ENCODE measurements at regions not wholly inside any gene's neighbourhood (a gene's known extent, or its start where the extent isn't known, plus 50 kb on each side); places are given as distances from the start of the nearest gene placed in this dataset.
A peak's percentile ranks its signal among the peaks of the same experiment; 100 is the strongest.

DNA sequence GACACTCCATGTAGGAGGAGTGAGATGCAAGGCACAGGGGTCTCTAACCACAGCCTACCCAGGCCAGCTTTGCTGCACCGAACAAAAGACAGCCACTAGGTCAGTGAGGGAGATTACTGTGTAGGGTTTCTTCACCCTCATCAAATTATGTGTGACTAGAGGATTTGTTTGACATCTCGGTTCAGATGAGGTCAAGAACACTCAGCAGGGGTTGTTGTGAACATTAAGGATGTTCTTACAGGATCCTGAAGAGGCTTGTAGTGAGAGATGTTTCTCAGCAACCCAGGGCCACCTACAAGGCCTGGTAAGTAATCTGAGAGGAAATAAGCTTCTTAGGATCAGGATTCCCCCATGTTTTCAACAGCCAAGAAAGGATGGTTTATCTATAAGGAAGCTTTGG is 202.1 kb downstream of the NXPE2 start:
- peak; percentile 95 for DNase-seq

DNA sequence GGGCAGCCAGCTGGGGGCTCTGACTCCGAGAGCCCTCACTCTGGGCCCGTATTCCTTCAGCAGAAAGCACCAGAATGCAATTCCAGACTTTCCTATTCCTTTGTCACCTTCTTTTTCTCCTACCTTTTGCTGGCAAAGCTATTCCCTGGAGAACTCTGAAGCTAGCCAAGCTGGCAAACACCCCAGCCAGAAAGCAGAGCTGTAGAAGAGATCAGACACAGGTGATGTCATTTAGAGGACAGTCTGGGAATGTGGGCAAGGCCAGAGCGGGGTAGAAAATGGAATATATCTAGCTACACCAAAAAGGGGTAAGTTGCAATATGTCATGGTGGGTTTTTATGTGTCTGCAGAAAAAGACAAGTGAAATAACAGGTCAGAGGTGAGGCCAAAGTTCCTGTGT is 205.1 kb downstream of the NXPE2 start:
- DNase-seq = no peak

DNA sequence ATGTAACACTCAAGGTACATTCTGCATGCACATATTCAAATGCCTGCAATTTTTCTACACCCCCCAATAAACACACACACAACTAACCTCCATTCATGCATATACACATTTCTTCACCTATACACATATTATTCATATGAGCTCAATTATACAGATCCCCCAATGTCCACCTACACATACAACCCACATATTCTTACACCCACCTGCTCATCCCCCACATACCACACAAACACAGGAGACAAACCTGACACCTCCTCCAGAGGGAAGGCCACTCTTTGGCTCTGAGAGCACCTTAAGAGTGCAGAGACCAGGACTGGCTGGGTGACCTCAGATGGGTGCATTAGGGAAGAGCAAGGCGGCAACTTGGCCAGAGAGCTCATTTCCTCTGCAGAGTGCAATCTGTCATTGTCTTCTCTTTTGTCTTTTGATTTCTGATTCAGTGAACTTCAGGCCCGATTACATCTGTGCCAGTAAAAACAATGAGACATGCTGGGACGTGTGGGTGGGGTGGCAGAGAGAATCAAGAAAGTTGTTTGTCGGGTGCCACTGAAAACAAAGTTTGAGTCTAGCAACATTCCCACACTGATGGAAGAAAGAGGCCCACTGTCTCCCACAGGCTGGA is 208.4 kb downstream of the NXPE2 start:
- no peak for DNase-seq

DNA sequence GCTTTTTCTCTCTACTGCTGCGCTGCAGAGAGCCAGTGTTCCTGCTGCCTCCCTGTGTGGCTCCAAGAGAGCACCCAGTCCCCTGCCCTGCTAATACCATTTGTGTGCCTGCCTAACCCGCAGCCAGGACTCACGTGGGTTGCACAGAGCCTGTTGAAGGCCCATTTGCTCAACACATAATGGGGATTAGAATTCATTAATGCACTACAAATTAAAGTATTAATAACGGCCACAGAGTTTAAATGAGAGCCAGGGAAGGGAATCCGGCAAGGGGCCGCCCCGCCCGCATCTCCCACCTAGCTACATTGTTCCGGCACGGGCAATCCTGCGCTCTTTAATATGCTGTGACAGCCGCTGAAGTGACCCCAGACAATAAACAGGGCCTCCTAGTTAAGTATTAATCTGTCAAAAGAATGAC is 211.3 kb downstream of the NXPE2 start:
- no peak for DNase-seq

DNA sequence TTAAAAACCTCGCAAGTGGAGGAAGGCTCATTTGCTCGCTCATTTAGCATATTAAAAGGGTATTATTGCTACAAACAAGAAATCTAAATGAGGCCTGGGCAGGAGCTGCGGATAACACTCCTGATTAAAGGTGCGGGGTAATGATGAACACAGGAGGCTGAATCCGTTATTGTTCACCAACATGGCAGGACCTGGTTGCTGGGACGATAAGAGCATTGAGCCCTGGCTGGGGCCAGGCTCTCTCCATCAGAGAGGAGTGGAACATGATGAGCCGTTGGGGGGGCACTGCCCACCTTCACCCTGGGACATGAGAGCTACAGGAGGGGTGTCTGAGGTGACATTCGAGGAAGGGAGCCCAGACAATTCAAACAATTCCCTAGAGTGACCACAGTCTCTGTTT is 211.7 kb downstream of the NXPE2 start:
- no peak for DNase-seq

DNA sequence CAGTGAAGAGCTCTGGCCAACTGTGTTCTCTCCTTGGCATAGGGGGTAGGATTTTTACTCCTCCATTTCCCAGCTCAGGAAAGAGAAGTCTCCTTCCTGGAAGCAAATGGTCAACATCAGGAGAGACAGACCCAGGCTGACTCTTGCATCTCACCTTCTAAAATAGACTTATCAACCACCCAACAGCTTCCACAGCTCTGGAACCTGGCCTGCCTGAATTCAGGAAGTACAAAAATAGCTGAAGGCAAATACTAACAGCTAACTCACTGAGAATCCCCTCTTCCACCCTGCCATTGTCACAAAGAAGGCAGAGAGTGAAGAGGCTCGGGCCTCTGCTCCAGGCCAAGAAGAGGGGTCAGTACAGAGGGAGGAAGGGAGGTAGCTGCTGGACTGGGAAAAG is 213.6 kb downstream of the NXPE2 start:
- DNase-seq = no peak

DNA sequence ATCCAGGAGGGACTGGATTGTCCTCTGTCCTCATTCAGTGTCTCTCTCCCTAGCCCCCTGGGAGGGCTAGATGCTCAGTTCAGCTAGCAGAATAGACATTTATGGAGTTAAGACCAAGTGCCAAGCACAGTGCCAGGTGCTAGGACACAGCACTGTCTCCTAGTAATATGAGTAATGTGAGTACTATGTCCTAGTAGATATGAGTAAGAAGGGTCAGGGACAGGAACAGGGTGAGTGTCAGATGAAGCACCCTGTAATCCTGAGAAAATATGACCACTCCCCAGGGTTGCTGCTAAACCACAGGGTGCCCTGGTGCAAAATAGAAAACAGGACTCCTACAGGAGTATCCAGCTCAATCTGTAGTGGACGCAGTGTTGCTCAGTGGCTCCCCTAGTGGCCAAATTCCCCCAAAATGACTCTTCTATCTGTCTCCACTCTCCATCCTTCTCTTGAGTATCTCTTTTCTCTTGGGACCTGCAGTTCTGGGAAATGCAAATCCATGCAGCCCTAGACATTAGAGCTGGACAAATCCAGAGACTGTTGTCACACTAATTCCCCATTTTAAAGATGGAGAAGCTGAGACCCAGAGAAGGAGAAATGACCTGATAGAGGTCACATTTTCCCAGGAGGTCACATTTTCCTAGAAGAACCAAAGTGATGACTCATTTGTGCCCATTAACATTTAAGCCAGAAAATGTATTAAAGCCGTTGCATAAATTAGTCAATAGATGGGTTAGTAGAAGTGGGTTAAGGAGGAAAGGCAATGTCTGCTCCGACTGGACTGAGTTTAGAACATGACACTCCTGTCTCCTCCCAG is 214.3 kb downstream of the NXPE2 start:
- no peak for DNase-seq

DNA sequence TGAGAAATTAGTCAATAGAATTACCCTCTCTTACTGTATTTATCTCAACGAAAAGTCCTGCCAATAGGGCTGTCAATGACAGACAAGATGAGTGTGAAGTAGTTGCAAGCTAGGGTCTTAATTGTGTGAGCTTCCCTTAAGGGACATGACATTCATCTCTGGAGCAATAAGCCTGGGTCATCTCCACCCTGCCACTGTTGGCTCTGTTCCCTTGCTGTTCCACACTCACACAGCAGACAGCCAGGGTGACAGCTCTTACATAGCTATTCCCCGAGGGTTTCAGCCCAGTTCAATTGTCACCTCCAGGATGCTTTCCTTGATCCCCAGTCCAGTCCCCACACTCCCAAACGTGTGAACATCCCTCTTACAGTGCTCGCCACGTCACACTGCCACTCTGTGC is 215.0 kb downstream of the NXPE2 start:
- no peak for DNase-seq

DNA sequence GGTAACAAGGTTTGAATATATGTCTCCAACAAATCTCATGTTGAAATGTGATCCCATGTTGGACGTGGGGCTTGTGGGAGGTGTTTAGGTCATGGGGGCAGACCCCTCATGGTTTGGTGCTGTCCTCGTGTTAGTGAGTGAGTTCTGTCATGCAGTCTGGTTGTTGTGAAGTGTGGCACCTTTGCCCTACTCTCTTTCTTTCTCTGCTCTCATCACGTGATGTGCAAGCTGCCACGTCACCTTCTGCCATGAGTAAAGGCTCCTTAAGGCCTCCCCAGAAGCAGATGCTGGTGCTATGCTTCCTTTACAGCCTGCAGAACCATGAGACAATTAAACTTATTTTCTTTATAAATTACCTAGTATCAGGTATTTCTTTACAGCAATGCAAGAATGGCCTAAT is 218.3 kb downstream of the NXPE2 start:
- DNase-seq = no peak

DNA sequence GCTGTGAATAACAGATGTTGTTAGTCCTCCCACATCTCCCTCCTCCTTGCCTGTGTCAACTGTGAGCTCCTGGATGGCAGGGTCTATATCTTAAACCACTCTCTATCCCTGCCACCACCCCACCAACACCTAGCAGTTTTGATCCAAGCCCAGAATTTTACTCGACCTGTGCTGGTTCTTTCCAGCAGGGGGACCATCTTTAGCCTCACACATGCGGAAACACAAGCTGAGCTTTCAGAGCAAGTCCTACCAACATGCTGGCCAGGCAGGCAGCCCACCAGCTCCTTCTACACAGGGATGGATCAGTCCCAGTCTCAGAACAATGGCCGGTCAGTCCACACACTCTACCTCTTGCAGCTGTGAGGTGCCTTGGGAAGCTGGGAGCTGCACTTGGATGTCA is 231.5 kb downstream of the NXPE2 start:
- no peak for DNase-seq

DNA sequence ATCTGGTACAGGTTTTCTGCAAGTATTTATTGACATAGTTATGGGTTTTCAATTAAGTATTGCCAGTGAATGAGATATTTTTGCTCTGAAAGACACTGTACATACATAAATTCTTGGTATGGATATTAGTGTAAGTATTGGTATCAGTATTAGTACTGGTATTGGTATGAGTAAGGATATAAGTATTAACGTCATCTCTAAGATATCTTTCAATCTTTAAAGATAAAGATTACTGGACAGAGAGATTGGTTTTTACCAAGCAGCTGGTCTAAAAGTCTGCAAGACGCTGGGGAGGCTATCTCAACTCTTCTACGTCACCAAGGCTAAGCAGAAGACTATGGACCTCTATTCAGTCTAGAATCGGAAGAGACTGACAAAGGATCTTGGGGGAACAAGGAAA is 234.5 kb downstream of the NXPE2 start:
- no peak for DNase-seq

DNA sequence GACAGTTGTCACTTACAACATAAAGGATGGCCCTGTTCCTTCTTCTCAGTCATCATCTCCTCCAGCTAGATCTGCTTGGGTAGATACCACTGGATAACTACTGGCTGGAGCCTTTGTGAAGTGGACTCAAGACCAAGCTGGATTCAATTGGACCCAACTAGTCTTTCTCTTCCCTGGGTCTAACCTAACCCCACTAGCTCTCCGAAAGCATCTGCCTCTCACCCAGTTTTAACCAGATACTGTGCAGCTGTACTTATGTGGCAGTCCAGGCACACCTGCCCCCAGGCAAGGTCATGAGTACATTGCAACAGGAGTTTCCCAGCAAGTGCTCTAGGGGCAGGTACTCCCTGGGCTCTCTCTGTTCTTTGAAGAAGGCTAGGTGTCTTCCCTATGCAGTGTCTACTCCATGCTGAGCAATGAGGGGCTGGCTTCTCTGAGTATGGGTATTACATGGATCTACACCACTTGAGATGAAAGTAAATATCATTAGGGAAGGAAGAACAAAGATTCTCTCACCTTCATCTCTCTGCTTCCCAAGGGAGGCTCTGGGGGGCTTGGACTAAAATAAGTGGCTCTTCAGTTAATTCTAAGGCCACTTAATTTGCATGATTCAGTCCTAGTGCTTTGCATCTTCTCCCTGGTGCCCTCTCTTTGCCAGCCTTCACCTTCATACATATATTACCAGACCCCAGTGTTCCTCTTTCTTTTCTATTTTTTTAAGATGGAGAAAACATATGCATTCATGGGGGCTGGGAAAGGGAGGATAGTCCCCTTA is 236.1 kb downstream of the NXPE2 start:
- DNase-seq = no peak

DNA sequence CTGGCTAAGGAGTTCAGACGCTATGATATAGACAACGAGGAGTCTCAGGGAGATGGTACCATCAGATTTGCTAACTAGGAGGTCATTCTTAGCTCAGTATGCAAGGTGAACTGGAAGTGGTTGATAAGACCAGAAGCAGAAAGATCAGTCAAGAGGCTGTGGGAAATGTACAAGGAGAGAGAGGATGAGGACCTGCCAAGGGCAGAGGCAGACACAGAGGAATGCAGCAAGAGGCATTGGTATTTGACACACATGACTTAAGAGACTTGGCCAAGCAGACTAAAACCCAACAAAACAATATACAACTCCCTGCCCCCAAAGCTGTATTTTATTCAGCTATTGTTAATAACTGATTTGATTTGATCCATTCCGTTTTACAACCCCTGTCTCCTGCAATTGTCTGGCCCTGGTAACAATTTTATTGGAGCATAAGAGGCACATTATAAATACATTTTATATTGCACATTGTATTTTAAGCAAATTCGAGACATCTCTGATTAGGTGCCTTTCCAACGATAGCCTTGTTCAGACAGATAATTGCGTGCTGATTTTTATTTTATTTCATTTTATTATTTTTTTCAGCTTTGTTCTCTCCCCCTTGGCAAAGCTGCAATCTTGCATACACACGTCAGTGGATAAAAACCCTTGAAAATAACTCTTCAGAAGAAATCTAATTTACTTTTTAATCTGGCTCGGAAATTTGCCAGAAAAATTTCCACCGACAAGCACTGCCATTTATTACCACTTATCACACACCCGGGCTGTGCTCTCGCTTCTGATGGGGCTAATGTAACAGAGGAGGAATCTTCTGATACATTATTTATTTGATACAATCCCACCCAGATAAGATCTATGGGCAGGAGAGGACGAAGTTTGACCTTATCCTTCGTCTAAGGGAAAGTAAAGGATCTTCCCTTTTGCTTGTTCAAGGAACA is 237.8 kb downstream of the NXPE2 start:
- peak; percentile 67 for DNase-seq

DNA sequence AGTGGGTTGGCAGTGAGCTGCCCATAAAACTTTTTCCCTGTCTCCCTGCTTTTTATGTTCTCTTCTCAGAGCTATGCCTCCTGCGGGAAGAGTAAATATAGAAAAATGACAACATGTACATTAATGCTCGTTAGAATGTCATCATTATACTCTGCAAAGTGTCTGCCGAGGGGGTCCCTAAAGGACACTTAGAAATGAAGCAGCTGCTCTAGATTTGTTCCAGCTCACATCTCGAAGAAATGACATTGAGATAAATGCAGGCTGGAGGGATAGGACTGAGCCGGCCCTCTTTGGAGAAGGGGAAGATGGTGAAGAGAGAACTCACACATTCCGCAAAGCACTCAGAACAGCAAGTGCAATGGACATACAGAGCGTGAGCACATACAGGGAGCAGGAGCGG is 240.0 kb downstream of the NXPE2 start:
- DNase-seq = no peak

DNA sequence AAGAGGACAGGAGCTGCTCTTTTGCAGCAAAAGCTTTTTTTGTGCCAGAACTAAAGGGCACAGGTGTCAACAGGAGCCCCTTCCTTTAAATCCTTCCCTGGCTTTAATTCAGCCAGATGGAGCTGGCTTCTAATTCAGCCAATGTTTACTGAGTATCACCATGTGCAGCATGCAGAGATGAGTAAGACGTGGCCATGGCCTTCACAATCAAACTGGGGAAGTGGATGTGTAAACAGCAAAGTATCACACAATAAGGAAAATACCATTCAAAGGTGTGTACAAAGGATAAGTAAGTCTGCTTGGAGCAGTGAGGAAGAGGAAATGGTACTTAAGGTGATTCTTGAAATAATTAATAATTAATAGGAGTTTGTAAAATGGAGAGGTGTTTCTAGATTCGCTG is 243.4 kb downstream of the NXPE2 start:
- DNase-seq = no peak

DNA sequence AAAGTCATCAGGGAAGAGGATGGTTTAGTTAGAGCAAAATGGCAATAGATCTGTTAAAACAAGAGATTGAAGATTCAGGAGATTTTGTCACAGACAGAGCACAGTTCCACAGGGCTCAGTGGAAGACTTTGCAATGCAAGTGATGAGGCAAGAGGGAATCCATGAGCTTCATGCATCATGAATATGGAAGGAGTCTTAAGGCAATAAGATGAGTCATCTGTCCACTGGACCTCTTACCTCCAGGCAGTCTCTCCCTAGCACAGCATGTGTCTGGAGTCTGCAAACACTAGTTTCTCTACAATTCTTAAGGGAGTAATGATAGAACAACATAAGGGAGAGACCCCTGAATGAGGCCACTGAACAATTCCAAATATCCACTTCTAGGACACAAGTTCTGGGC is 245.7 kb downstream of the NXPE2 start:
- no peak for DNase-seq

DNA sequence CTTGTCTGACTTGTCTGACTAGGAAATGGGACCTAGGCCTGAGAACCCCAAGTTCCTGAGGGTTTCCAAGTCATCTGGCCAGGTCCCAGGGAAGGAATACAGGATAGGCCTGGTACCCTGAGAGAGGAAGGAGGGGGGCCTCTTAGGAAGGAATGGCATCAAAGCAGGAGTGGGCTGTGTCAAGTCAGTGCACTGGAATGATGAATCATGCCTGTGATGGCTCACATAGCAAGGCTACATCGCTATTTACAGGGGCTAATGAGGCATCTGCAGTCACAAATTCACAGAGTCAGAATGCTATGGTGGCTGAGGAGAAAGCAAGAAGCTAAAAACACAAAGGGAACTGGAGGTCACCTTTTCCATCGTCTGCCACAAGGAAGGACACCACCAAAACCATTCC is 247.3 kb downstream of the NXPE2 start:
- no peak for DNase-seq

DNA sequence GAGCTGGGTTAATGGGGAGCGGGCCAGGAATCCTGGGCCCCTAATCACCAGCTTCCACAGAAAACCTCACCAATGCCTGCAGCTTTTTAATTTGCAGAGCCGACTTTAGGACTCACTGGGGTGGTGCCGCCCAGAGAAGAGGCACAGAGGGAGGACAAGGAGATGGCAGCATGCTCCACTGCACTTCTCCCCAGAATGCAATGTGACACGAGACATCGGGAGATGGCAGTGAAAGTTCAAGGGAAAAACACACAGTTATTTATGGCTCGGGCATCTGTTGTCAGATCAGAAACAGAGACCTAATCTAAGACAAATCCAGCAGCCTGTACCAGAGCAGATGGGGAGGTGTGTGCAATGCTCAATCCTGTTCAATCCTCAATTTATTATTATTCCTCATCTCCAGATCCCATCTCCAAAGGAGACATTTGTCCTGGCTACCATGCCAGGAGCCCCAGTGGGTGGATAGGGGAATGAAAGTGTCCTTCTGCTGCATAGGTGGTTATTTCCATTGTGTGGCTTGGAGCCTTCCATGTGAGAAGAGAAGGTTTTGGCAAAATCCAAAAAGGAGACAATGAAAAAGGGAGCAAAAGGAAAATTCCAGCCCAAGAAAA is 250.0 kb downstream of the NXPE2 start:
- DNase-seq = no peak

DNA sequence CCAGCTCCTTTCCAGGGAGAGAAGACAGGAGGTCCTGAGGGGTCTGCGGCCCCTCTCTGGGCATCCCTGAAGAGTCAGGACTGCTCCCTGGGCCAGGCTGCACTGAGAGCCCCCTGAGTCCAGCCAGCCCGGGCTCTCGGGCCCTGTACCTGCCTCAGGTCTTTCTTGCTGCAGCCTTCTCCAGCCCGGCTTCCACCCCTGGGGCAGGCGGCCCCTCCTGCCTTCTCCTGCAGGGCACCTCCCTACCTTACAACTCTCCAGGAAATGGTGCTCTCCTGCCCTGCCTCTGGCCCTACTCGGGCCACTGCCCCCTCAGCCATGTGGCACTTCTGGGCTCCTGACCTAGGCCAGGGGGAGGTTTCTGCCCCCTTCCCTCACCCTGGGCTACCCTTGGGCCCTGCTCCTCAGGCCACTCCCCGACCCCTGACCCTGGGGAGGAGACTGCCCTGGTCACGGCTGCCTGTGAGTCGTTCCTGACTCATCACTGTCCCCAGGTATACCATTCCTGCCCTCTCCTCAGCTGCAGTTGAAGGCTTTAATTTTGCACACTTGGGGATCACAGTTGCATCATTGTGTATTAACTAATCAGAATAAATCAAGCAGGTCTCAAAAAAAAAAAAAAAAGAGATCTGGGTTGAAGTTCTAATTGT is 251.1 kb downstream of the NXPE2 start:
- DNase-seq = no peak

DNA sequence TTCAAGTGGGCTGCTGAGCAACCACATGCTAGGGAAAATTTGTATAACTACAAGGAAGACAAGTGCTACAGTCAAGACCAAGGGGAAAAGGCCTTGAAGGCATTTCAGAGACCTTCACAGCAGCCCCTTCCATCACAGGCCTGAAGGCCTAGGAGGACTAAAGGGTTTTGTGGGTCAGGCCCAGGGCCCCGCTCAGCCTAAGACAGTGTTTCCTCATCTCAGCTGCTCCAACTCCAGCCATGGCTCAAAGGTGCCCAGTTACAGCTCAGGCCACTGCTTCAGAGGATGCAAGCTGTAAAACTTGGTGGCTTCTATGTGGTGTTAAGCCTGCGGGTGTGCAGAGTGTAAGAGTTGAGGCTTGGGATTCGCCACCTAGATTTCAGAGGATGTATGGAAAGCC is 260.5 kb downstream of the NXPE2 start:
- no peak for DNase-seq

DNA sequence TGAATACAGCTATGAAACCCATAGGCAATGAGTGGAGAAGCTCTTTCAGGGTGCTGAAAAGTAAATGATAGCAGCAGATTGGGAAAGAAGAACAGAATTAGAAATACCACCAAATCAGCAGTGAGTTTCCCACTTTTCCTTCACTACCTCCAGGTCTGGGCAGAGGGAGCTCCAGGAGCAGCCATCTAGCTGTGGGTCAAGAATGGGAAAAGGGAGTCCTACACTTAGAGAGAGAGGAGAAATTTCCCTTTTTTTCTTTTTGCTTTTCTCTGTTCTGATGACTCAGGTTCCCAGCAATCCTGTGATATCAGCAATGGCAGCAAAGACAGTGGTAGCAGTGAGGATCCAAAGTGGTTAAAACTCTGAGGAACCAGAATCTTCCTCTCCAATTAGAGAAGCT is 263.9 kb downstream of the NXPE2 start:
- no peak for DNase-seq
